Stimulated activated CD4-positive, alpha-beta T cell treated with anti-CD3 and anti-CD28 coated beads, Interleukin-4, amount 100 ng/mL, for 4 hours (primary cell): ENCODE measurements at regions not wholly inside any gene's neighbourhood (a gene's known extent, or its start where the extent isn't known, plus 50 kb on each side); places are given as distances from the start of the nearest gene placed in this dataset.
"Not testable (repeated sequence)": the region's sequence is repeated elsewhere in the genome, so short reads cannot be mapped to it uniquely, and the experiment has no call there.

Source experiments
- DNase-seq, 2 experiments: peaks; one replicate each; pipeline ENCODE4 v3.0.0-alpha.2; 2020

- DNase-seq: no peak
Measured at GRCh38 chr9:42378418-42378815, 195.0 kb downstream of the SPATA31A6 start.

DNA sequence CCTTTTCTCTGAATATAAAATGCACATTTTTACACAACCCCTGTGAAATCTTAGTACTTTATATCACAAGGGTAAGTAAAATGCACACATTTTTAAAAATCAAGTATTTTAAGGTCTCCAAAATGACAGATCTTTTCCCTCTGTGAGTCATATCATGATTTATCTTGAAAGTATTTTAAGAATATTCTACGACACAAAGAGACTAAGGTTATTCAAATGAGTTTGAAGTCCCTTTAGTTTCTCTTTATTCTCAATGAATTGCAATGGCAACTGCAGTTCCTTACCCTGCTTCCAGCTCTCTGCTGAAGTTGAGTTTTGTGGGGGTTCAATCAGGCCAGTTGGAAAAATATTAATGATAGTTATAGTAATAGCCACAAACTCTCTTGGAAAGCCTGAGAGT lies 196.1 kb downstream of the SPATA31A6 start:
- not testable (repeated sequence) for DNase-seq

DNA sequence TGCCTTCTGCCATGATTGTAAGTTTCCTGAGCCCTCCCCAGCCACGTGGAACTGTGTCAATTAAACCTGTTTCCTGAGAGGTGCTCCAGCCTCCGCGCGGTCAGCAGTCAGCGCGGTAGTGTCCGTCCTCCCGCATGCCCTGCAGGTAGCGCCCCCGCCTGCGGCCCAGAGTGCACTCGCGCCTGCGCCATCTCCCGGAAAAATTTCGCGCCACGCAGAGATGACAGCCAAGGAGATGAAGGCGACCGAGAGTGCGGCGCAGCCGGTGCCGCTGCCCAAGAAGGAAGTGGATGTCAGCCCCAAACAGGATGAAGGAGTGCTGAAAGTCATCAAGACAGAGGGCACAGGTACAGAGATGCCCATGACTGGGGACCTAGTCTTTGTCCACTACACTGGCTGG lies 201.1 kb downstream of the SPATA31A6 start:
- not testable (repeated sequence) for DNase-seq

- not testable (repeated sequence) for DNase-seq
Measured at GRCh38 chr9:42385574-42386120, 202.2 kb downstream of the SPATA31A6 start.

- no peak for DNase-seq
Measured at GRCh38 chr9:42386477-42386876, 203.0 kb downstream of the SPATA31A6 start.

DNA sequence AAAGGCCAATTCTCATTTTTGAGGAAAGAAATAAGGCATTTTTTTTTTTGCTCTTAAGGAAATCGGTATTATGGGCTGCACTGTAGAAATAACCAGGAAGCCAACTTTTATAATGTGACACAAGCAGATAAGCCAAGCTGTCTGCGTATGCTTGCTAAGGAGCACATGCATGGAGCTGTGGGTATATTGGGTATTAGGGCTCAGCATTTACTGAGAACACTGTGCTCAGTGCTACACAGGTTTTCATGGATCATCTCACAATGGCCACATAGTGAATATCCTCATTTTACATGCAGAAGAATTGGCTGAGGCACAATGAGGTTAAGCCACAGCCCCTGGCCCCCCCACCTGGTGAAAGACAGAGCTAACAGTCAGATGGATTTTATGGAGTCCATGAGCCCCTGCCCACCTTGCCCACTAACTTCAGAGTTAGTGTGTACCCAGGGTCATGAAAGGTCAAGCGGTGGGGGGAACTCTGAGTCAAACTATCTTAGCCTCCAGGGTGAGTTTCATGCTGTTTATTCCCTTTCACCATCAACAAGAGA lies 204.8 kb downstream of the SPATA31A6 start:
- no peak for DNase-seq

- DNase-seq: no peak
Measured at GRCh38 chr9:42388846-42389245, 205.4 kb downstream of the SPATA31A6 start.

DNA sequence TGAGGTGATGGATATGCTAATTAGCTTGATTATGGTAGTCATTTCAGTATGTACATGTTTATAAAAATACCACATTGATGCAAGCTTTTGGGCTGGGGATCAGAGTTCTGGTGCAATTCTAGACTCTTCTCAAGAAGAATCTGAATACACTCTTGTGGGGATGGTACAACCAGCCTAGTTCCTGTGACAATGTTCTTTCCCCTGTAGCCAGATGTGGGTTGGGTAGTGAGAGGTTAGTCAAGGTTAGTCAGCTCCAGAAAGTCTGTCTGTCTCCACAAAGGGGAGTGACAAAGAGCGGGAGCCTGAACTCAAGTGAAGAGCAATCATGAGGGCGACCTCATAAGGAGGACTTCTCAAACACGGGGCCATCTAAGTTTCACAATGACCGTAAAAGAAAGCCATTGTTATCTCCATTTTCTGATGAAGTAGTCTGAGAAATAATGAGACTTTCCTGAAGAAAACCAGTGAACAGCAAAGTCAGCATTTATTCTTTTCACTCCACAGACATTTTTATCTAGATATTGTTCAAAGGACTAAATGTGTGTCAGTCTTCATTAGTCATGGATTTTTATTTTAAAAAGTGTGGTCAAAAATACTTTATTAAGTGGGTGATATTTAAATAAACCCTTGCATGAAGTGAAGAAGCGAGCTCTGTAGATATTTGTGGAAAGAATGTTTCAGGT lies 209.5 kb downstream of the SPATA31A6 start:
- not testable (repeated sequence) for DNase-seq

DNA sequence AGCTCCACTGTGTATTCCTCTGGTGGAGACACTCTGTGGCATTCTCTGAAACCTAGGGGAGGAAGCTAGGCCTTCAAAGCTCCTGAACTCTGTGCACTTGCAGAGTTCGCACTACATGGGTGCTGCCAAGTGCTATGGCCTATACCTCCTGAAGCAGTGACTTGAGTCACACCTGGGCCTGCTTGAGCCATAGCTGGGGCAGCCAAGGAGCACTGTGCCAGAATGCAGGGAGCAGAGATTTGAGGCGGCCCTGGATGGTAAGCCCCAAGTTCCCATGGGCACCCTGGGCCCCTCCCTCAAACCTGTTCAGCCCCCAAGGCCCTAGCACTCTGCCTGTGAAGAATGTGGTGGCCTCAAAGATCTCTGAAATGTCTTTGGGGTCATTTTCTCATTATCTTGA lies 212.9 kb downstream of the SPATA31A6 start:
- no peak for DNase-seq

- not testable (repeated sequence) for DNase-seq
Measured at GRCh38 chr9:42397336-42397735, 213.9 kb downstream of the SPATA31A6 start.

GRCh38 chr9:42402919-42403318 lies 219.5 kb downstream of the SPATA31A6 start:
- DNase-seq: not testable (repeated sequence)

GRCh38 chr9:42409581-42409980 lies 226.1 kb downstream of the SPATA31A6 start:
- DNase-seq: not testable (repeated sequence)

DNA sequence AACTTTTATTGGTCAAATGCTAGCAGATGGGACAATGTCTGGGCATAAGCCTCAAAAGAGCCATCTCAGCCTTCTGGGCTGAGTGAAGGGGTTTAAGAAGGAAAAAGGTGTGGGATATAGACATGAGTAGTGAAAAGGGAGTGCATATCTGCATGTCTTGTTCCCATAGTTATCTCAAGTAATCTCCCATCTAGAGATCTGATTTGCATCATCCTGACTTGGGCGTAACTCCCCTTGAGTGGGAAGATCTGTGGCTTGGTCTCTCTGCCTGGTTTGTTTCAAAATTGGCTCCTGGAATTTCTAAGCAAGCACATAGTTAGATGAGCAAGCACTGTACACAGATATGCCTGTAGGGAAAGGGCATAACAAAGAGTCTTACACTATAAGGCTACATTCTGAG lies 228.9 kb downstream of the SPATA31A6 start:
- DNase-seq: not testable (repeated sequence)

GRCh38 chr9:42414865-42415264 lies 231.4 kb downstream of the SPATA31A6 start:
- DNase-seq: not testable (repeated sequence)

DNA sequence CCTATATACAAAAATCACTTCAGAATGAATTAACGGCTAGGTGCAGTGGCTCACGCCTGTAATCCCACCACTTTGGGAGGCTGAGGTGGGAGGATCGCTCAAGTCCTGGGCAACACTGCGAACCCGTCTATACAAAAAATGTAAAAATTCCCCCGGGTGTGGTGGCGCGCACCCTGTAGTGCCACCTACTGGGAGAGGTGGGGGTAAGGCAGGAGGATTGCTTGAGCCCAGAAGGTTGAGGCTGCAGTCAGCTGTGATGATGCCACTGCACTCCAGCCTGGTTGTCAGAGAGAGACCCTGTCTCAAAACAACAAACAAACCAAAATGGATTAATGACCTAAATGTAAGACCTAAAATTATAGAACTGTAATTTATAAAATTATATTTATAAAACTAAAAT lies 236.2 kb downstream of the SPATA31A6 start:
- not testable (repeated sequence) for DNase-seq

- DNase-seq: not testable (repeated sequence)
Measured at GRCh38 chr9:42420324-42420723, 236.9 kb downstream of the SPATA31A6 start.

- DNase-seq: not testable (repeated sequence)
Measured at GRCh38 chr9:42421630-42422029, 238.2 kb downstream of the SPATA31A6 start.

GRCh38 chr9:42430674-42431615 lies 247.5 kb downstream of the SPATA31A6 start:
- DNase-seq: not testable (repeated sequence)

GRCh38 chr9:42431616-42432010 lies 248.2 kb downstream of the SPATA31A6 start:
- not testable (repeated sequence) for DNase-seq

- not testable (repeated sequence) for DNase-seq
Measured at GRCh38 chr9:42434844-42435714, 251.6 kb downstream of the SPATA31A6 start.

DNA sequence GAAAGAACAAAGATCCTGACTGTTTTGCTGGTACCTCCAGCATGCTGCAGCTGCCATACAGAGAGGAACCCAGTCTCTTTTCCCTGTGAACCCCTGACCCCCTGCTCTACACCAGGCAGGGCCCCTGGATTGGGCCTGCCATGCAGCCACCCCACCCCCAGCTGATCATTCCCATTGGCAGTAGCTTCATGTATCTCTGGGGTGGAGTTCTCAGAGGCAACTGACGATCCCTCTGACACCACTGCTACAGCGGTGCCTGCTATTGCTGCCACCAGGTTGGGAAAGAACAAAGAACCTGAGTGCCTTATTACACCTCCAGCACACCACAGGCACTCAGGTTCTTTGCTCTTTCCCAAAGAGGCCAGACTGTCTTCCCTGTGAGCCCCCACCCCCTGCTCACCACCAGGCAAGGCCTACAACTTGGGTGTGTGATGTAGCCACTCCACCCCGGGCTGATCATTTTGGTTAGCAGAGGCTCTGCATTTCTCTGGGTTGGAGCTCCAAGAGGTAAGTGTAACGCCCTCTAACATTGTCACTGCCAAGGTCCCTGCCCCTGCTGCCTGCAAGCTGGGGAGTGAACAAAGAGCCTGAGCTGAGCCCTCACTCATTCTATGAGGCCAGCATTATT lies 252.4 kb downstream of the SPATA31A6 start:
- not testable (repeated sequence) for DNase-seq
